ENCODE measurements at regions not wholly inside any gene's neighbourhood (a gene's known extent, or its start where the extent isn't known, plus 50 kb on each side); places are given as distances from the start of the nearest gene placed in this dataset.
A peak's percentile ranks its signal among the peaks of the same experiment; 100 is the strongest.
"Not testable (repeated sequence)": the region's sequence is repeated elsewhere in the genome, so short reads cannot be mapped to it uniquely, and the experiment has no call there.

DNA sequence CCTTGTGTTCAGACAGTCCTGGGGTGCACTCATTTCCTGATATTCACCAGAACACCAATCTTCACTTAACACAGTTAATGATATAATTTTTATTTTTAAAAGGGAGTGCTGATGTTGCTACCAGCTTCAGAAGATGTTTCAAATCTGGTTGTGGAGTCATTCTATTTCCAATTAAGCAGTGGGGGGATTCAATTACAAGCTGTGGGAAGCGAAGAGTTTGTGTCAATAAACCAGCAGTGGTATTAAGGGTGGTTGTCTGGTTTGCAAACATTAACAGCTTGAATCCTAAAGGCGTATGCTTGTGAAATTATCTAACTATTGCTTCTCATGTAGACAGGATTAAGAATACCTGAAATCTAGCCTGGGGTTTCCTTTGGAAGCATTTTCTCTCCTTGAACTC is 1637.5 kb upstream of the GOT2 start:
- H3K4me3 ChIP-seq = no peak overlapping the region
- DNase-seq (no peak), ATAC-seq (ENCODE audit: low FRiP score in 2 of 2) (no peak)
- WGBS, 2 donors = 68 to 79% methylated on average over 2 of the region's 2 CpGs
- no peaks in the 10 kb centered on the region for H3K4me1 ChIP-seq
- TF ChIP-seq EP300 (IDR thresholded peaks at IDR 0.05) (no peak), CTCF (IDR thresholded peaks at IDR 0.05) (no peak), POLR2A (IDR thresholded peaks at IDR 0.05) (no peak), POLR2AphosphoS5 (IDR thresholded peaks at IDR 0.05) (no peak)
- no peak overlapping the region for H3K27ac ChIP-seq
- no peaks in the 10 kb centered on the region for H3K9me3 ChIP-seq
- H3K36me3 ChIP-seq = no peaks in the 10 kb centered on the region
- no peaks in the 10 kb centered on the region for H3K27me3 ChIP-seq

DNA sequence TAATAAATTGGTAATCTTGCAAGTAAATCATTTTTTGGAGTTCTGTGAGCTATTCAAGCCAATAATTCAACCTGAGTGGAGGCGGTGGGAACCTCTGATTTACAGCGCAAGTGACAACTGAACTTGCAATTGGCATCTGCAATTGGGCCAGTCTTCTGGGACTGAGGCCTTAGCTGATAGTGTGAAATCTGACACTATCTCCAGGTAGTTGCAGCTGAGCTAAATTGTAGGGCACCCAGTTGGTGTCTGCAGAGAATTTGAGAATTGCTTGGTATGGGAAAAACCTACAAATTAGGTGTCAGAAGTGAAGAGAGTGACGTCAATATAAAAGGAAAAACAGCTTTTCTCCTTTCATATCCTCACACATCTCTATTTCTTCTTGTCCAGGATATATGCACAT is 1633.6 kb upstream of the GOT2 start:
- Histone ChIP-seq H3K4me3 (no peak overlapping the region), H3K4me1 (no peaks in the 10 kb centered on the region), H3K36me3 (no peaks in the 10 kb centered on the region), H3K27ac (no peak overlapping the region), H3K27me3 (no peaks in the 10 kb centered on the region), H3K9me3 (no peaks in the 10 kb centered on the region)
- TF ChIP-seq POLR2A (IDR thresholded peaks at IDR 0.05) (no peak), EP300 (IDR thresholded peaks at IDR 0.05) (no peak), CTCF (IDR thresholded peaks at IDR 0.05) (no peak), POLR2AphosphoS5 (IDR thresholded peaks at IDR 0.05) (no peak)
- DNase-seq (no peak), ATAC-seq (ENCODE audit: low FRiP score in 2 of 2) (no peak)
- WGBS, 2 donors = 79 to 86% methylated on average over 3 of the region's 3 CpGs

- no peaks in the 10 kb centered on the region for H3K36me3 ChIP-seq
- peaks cover 0 to 8% (median 0%) of the 10 kb centered on the region in 4 donors for H3K9me3 ChIP-seq
- 66 to 74% methylated on average over 6 of the region's 6 CpGs for WGBS, 2 donors
- TF ChIP-seq POLR2AphosphoS5 (IDR thresholded peaks at IDR 0.05) = no peak
- TF ChIP-seq EP300 (IDR thresholded peaks at IDR 0.05) = no peak
- no peak for TF ChIP-seq CTCF (IDR thresholded peaks at IDR 0.05)
- ATAC-seq (ENCODE audit: low FRiP score in 2 of 2) (no peak), DNase-seq (no peak)
- no peaks in the 10 kb centered on the region for H3K27me3 ChIP-seq
- H3K4me1 ChIP-seq = no peaks in the 10 kb centered on the region
- no peak overlapping the region for H3K27ac ChIP-seq
- H3K4me3 ChIP-seq = no peak overlapping the region
Observed at GRCh38 chr16:60363566-60363965, 1629.5 kb upstream of the GOT2 start.

DNA sequence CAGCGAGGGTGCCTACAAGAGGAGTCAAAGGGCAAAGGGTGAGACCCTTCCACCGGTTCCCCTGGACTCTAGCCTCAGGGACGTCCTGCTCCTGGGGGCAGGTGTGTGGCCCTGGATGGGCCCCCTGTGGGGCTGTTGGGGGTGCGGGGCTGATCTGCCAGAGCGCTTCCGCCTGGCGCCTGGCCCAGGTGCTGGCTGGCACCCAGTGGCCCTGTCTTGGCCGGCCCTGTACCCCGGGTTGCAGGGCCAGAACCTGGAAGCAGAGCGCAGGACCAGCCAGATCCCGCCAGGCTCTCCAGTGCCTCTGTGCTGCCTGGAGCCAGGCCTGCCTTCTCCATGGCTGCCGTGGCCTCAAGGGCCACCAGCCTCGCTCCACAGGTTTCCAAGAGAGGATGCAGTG is 1625.8 kb upstream of the GOT2 start:
- H3K4me1 ChIP-seq; H3K36me3 ChIP-seq; H3K27ac ChIP-seq; H3K4me3 ChIP-seq; H3K9me3 ChIP-seq; H3K27me3 ChIP-seq; ATAC-seq (ENCODE audit: low FRiP score in 2 of 2): not testable (repeated sequence)
- WGBS, 2 donors = 91 to 95% methylated on average over 10 to 12 of the region's 13 CpGs
- peak in 1 of 2 donors; percentile 70 for DNase-seq

DNA sequence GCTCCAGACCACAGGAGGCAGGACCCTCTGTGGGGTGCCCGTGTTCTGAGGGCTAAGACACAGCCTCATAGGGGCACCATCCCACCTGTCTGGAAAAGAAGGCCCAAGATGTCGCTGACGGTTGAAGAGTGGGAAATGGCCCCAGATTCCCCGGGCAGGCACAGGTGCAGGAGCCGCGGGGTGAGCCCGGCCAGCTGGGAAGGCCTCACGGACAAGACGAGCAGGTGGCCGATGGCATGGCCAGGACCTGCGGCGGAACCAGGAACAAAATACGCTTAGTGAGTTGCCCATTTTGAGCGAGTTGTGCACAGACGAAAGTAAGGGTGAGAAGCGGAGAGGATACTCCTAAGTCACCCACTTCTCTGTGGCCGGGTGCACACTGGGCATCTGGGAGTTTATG is 1625.3 kb upstream of the GOT2 start:
- not testable (repeated sequence) for H3K27me3 ChIP-seq; H3K36me3 ChIP-seq; H3K27ac ChIP-seq; H3K4me1 ChIP-seq; H3K9me3 ChIP-seq; ATAC-seq (ENCODE audit: low FRiP score in 2 of 2); H3K4me3 ChIP-seq
- DNase-seq = peak in 1 of 2 donors; percentile 50
- WGBS, 2 donors = 86 to 90% methylated on average over 17 of the region's 17 CpGs

DNA sequence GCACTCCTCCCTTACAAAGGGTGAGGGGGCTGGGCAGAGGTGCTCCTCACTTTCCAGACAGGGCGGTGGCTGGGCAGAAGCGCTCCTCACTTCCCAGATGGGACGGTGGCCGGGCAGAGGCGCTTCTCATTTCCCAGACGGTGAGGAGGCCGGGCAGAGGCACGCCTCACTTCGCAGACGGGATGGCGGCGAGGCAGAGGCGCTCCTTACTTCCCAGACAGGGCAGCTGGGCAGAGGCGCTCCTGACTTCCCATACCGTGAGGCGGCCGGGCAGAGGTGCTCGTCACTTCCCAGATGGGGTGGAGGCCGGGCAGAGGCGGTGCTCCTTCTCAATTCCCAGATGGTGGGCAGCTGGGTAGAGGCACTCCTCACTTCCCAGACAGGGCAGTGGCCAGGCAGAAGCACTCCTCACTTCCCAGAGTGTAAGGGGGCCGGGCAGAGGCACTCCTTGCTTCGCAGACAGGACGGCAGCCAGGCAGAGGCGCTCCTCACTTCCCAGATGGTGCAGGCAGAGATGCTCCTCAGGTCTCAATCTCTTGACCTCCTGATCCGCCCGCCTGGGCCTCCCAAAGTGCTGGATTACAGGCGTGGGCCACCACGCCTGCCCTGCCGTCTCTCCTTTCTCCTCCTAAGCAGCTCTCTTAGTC is 1623.9 kb upstream of the GOT2 start:
- DNase-seq = peak in 1 of 2 donors; percentile 67

More for the DNA sequence above, 1623.9 kb upstream of the GOT2 start:
- H3K27me3 ChIP-seq; H3K4me3 ChIP-seq; H3K4me1 ChIP-seq; ATAC-seq (ENCODE audit: low FRiP score in 2 of 2); H3K36me3 ChIP-seq; H3K27ac ChIP-seq; H3K9me3 ChIP-seq: not testable (repeated sequence)
- 93 to 96% methylated on average over 13 to 22 of the region's 29 CpGs for WGBS, 2 donors

All from upper lobe of left lung (tissue), 6 donors.